Neural progenitor cell (in vitro differentiated cells): ENCODE measurements at regions not wholly inside any gene's neighbourhood (a gene's known extent, or its start where the extent isn't known, plus 50 kb on each side); places are given as distances from the start of the nearest gene placed in this dataset.

Experiments
- DNase-seq: peaks from one replicate; pipeline ENCODE4 v3.0.0-alpha.2; 2016; ENCODE audit warnings: low spot score
- H2AFZ ChIP-seq: fragments of 200-600 bp; sonication (generic); replicated peaks from 2 replicates; pipeline ENCODE4 v1.6.1; 2016; ENCODE audit warnings: antibody characterized with exemption
- H3F3A ChIP-seq: fragments of 200-600 bp; sonication (generic); 2 replicates; pipeline ENCODE4 v1.6.1; 2016; ENCODE audit warnings: antibody characterized with exemption, low read depth
- H3K27ac ChIP-seq: fragments of 200-600 bp; sonication (generic); 2 replicates; pipeline ENCODE4 v1.5.1; 2016; ENCODE audit warnings: mild to moderate bottlenecking
- H3K27me3 ChIP-seq: fragments of 200-600 bp; sonication (generic); 2 replicates; pipeline ENCODE4 v1.6.1; 2016; ENCODE audit warnings: mild to moderate bottlenecking, moderate library complexity
- H3K36me3 ChIP-seq: fragments of 200-600 bp; sonication (generic); 2 replicates; pipeline ENCODE4 v1.5.1; 2016
- H3K4me1 ChIP-seq: fragments of 200-600 bp; sonication (generic); 2 replicates; pipeline ENCODE4 v1.6.1; 2016; ENCODE audit warnings: mixed run types
- H3K4me2 ChIP-seq: fragments of 200-600 bp; sonication (generic); 2 replicates; pipeline ENCODE4 v1.6.1; 2016
- H3K4me3 ChIP-seq: fragments of 200-600 bp; sonication (generic); 2 replicates; pipeline ENCODE4 v1.5.1; 2016
- H3K79me2 ChIP-seq: fragments of 200-600 bp; sonication (generic); 2 replicates; pipeline ENCODE4 v1.6.1; 2016; ENCODE audit warnings: low read depth
- H3K9ac ChIP-seq: fragments of 200-600 bp; sonication (generic); 2 replicates; pipeline ENCODE4 v1.6.1; 2016
- H3K9me3 ChIP-seq: fragments of 200-600 bp; sonication (generic); 2 replicates; pipeline ENCODE4 v1.5.1; 2016; ENCODE audit warnings: low read depth
- H4K20me1 ChIP-seq: fragments of 200-600 bp; sonication (generic); 2 replicates; pipeline ENCODE4 v1.6.1; 2016; ENCODE audit warnings: low read depth
- H3K27ac Mint-ChIP-seq: 3 replicates; pipeline ENCODE4 v1.8.0; 2021; ENCODE audit warnings: mixed read lengths
- H3K27me3 Mint-ChIP-seq: 2 replicates; pipeline ENCODE4 v1.8.0; 2022; ENCODE audit warnings: low read depth, mild to moderate bottlenecking, inconsistent platforms, moderate library complexity, mixed read lengths; ENCODE audit not compliant: insufficient read depth
- H3K36me3 Mint-ChIP-seq: 3 replicates; pipeline ENCODE4 v1.8.0; 2021; ENCODE audit warnings: mixed read lengths
- H3K4me1 Mint-ChIP-seq: 3 replicates; pipeline ENCODE4 v1.8.0; 2021; ENCODE audit warnings: mixed read lengths
- H3K4me3 Mint-ChIP-seq: 3 replicates; pipeline ENCODE4 v1.8.0; 2021; ENCODE audit warnings: mild to moderate bottlenecking, moderate library complexity, mixed read lengths
- H3K9me3 Mint-ChIP-seq: 3 replicates; pipeline ENCODE4 v1.8.0; 2020; ENCODE audit warnings: mixed read lengths
- EZH2 ChIP-seq: fragments of 200-600 bp; sonication (generic); IDR thresholded peaks from 2 replicates; pipeline ENCODE4 v1.6.1; 2017; ENCODE audit warnings: antibody characterized with exemption, mild to moderate bottlenecking, moderate library complexity
- EZH2phosphoT487 ChIP-seq: fragments of 200-600 bp; sonication (generic); IDR thresholded peaks from 2 replicates; pipeline ENCODE4 v1.6.1; 2017; ENCODE audit warnings: antibody characterized with exemption
- TF ChIP-seq, protein P1 (sequence below): fragments of 200-600 bp; sonication (generic); IDR thresholded peaks from 2 replicates; pipeline ENCODE4 v1.5.1; 2017; ENCODE audit warnings: antibody characterized with exemption, mild to moderate bottlenecking

DNA sequence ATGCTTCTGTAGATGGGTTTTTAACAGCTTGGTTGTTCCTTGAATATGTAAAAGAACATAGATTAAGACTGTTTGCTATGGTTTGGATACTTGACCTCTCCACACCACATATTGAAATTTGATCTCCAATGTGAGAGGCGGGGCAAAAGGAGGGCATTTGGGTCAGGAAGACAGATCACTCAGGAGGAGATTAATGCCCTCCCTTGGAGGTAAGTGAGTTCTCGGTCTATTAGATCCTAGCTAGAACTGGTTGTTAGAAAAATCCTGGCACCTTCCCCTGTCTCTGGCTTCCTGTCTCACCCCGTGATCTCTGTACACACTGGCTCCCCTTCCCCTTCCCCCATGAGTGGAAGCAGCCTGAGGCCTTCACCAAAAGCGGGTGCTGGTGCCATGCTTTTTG lies 281.1 kb upstream of the ANKRD55 start:
- Histone ChIP-seq H3K4me1 (peaks cover 8% of the 10 kb centered on the region), H3F3A (no peaks in the 10 kb centered on the region), H3K27me3 (no peaks in the 10 kb centered on the region), H3K4me3 (no peak overlapping the region), H3K4me2 (no peak overlapping the region), H3K27ac (no peak overlapping the region), H3K36me3 (no peaks in the 10 kb centered on the region), H4K20me1 (no peaks in the 10 kb centered on the region), H3K9ac (no peak overlapping the region), H2AFZ (no peak overlapping the region), H3K79me2 (no peaks in the 10 kb centered on the region), H3K9me3 (no peaks in the 10 kb centered on the region)
- no peak for DNase-seq
- H3K27ac Mint-ChIP-seq = peak overlapping the region; percentile 80
- H3K9me3 Mint-ChIP-seq = no peaks in the 10 kb centered on the region
- TF ChIP-seq EZH2phosphoT487 = no peak
- TF ChIP-seq EZH2 = no peak
- TF ChIP-seq, protein P1, sequence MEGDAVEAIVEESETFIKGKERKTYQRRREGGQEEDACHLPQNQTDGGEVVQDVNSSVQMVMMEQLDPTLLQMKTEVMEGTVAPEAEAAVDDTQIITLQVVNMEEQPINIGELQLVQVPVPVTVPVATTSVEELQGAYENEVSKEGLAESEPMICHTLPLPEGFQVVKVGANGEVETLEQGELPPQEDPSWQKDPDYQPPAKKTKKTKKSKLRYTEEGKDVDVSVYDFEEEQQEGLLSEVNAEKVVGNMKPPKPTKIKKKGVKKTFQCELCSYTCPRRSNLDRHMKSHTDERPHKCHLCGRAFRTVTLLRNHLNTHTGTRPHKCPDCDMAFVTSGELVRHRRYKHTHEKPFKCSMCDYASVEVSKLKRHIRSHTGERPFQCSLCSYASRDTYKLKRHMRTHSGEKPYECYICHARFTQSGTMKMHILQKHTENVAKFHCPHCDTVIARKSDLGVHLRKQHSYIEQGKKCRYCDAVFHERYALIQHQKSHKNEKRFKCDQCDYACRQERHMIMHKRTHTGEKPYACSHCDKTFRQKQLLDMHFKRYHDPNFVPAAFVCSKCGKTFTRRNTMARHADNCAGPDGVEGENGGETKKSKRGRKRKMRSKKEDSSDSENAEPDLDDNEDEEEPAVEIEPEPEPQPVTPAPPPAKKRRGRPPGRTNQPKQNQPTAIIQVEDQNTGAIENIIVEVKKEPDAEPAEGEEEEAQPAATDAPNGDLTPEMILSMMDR = no peak
- no peak overlapping the region for H3K4me3 Mint-ChIP-seq
- peaks cover 7% of the 10 kb centered on the region for H3K27me3 Mint-ChIP-seq
- H3K4me1 Mint-ChIP-seq = peaks cover 18% of the 10 kb centered on the region
- H3K36me3 Mint-ChIP-seq = no peaks in the 10 kb centered on the region

DNA sequence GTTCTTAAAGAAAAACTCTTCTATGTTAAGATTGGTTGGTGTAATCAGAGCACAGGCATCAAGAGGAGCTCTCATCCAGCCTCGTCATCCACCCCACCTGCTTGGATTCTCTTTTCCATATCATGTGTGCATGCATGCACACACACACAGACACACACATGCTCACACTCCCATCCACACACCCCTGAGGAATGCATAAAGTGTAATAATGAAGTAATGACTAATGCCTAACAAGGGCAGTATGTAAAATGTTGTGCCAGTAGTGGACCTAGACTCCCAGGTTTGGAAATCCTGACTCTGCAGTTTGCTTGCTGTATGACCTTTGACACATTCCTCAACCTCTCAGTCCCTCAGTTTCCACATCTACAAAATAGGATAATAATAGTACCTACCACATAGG lies 280.0 kb upstream of the ANKRD55 start:
- H2AFZ ChIP-seq = no peak overlapping the region
- Mint-ChIP-seq H3K4me1 (peaks cover 21% of the 10 kb centered on the region), H3K9me3 (no peaks in the 10 kb centered on the region), H3K27me3 (peaks cover 5% of the 10 kb centered on the region), H3K36me3 (no peaks in the 10 kb centered on the region), H3K27ac (no peak overlapping the region), H3K4me3 (no peak overlapping the region)
- no peaks in the 10 kb centered on the region for H3K27me3 ChIP-seq
- DNase-seq = no peak
- H3F3A ChIP-seq = no peaks in the 10 kb centered on the region
- TF ChIP-seq EZH2 = no peak
- TF ChIP-seq, protein P1 = no peak
- TF ChIP-seq EZH2phosphoT487 = no peak
- H3K4me3 ChIP-seq = no peak overlapping the region
- H3K79me2 ChIP-seq = no peaks in the 10 kb centered on the region
- H3K27ac ChIP-seq = no peak overlapping the region
- no peaks in the 10 kb centered on the region for H4K20me1 ChIP-seq
- no peak overlapping the region for H3K4me2 ChIP-seq
- peaks cover 12% of the 10 kb centered on the region for H3K4me1 ChIP-seq
- H3K36me3 ChIP-seq = no peaks in the 10 kb centered on the region
- no peaks in the 10 kb centered on the region for H3K9me3 ChIP-seq
- H3K9ac ChIP-seq = no peak overlapping the region

DNA sequence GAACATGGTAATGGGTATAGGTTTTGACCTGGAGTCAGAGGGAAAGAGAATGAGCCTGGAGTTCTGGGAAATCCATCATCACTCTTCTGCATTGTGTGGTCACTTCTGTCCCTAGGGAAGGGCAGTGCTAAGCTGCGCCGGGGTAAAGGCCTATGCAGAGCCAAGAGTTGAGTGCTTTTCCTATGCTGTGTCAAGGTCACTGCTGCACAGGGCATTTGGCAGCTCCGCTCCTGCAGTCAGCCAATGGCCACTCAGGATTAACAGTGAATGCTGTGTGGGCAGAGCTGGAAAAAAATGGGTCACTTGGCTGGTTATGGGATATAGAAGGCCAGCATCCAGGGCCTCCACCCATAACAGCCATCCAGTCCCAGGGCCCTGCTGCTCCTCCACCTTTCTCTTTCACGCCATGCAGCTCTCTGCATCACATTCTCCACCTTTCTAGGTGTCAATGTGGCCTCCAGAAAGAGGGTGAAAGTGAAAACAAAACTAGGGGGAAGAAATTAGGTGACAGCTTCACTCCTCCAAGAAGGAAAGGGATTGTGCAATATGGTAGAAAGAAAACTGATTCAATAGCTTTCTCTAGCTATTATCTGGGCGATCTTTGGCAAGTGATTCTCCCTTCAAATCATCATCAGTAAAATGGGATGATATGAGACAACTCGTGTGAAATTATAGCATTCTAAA lies 279.3 kb upstream of the ANKRD55 start:
- Mint-ChIP-seq H3K27ac (no peak overlapping the region), H3K27me3 (peaks cover 5% of the 10 kb centered on the region), H3K4me1 (peaks cover 20% of the 10 kb centered on the region), H3K36me3 (no peaks in the 10 kb centered on the region), H3K4me3 (no peak overlapping the region), H3K9me3 (no peaks in the 10 kb centered on the region)
- Histone ChIP-seq H3K9ac (no peak overlapping the region), H3K27me3 (no peaks in the 10 kb centered on the region), H3F3A (no peaks in the 10 kb centered on the region), H3K4me1 (peaks cover 12% of the 10 kb centered on the region), H4K20me1 (no peaks in the 10 kb centered on the region), H3K4me3 (no peak overlapping the region), H3K27ac (no peak overlapping the region), H3K79me2 (no peaks in the 10 kb centered on the region), H3K36me3 (no peaks in the 10 kb centered on the region), H3K9me3 (no peaks in the 10 kb centered on the region), H3K4me2 (no peak overlapping the region), H2AFZ (no peak overlapping the region)
- DNase-seq = no peak
- TF ChIP-seq EZH2 (no peak), EZH2phosphoT487 (no peak)
- TF ChIP-seq, protein P1 = no peak
